HG03025 (cell line): ENCODE measurements at regions not wholly inside any gene's neighbourhood (a gene's known extent, or its start where the extent isn't known, plus 50 kb on each side); places are given as distances from the start of the nearest gene placed in this dataset.
"Not testable (repeated sequence)": the region's sequence is repeated elsewhere in the genome, so short reads cannot be mapped to it uniquely, and the experiment has no call there.

Source experiments
- ATAC-seq: cut with Tn5 transposase; IDR thresholded peaks from one replicate; pipeline ENCODE4 v1.9.1; 2021; ENCODE audit warnings: mild to moderate bottlenecking, moderate library complexity; ENCODE audit not compliant: unreplicated experiment, low FRiP score

- no peak for ATAC-seq
Measured at GRCh38 chr1:73106931-73107330, 824.6 kb upstream of the NEGR1 start.

DNA sequence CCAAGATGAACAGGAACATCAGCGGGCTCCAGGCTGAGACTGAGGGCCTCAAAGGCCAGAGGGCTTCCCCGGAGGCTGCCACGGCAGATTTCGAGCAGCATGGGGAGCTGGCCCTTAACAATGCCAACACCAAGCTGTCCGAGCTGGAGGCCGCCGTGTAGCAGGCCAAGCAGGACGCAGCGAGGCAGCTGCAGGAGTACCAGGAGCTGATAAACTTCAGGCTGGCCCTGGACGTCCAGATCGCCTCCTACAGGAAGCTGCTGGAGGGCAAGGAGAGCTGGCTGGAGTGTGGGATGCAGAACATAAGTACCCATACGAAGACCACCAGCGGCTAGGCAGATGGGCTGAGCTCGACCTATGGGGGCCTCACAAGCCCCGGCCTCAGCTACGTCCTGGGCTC lies 823.4 kb upstream of the NEGR1 start:
- no peak for ATAC-seq

- no peak for ATAC-seq
Measured at GRCh38 chr1:73104749-73105148, 822.4 kb upstream of the NEGR1 start.

GRCh38 chr1:73100216-73100615 lies 817.9 kb upstream of the NEGR1 start:
- ATAC-seq = no peak

- no peak for ATAC-seq
Measured at GRCh38 chr1:73097917-73098316, 815.6 kb upstream of the NEGR1 start.

GRCh38 chr1:73096841-73097240 lies 814.5 kb upstream of the NEGR1 start:
- no peak for ATAC-seq

- ATAC-seq = no peak
Measured at GRCh38 chr1:73092383-73092782, 810.0 kb upstream of the NEGR1 start.

- ATAC-seq = no peak
Measured at GRCh38 chr1:73066866-73067265, 784.5 kb upstream of the NEGR1 start.

DNA sequence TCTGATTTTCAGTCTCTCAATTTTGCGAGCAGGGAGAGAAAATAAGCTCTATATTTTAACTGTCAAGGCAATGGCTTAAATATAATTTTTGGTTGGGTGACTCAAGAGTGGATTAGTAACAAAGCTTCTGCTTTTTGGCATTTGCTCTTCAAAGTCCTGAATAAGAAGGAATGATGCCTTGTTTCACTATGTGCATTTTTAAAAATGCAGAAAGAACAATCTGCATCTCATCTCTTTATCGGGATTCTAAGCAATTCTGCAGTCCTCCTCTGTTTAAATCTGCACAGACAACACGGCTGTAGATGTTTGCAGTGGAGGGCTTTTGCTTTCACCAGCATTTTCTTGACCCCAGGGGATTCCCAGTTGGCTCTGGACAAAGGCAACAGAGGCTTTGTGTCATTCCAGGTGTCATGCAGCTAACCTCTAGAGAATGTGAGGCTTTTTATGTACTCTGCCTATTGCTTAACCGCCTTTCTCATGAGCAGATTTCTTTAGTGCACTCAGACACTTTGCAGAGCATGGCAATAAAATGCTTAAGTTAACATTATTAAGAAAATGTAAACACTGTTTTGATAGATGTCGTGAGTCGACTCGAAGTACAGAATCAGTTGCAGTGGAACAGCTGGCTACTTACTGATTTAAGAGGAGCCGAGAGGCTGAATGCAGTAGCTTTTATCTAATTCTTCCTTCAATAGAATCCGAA lies 783.2 kb upstream of the NEGR1 start:
- ATAC-seq = no peak

- ATAC-seq = no peak
Measured at GRCh38 chr1:73056826-73057225, 774.5 kb upstream of the NEGR1 start.

GRCh38 chr1:73044241-73045036 lies 762.1 kb upstream of the NEGR1 start:
- ATAC-seq = no peak

DNA sequence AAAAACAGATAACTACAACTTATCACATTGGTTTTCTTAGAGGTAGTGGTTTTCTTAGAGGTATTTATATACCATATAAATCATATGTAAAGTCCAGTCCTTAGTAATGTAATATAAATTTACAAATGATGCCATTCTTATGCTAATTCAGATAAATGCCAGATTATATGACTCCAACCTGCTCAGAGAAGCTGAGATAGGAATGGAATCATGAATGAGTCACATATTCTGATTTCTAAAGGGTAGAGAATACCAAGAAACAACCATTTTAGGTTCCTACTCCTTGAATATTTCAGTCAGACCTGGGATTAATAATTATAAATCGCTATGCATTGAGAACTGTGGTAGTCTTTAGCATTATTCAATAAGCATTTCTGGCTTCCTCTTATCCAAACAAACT lies 760.1 kb upstream of the NEGR1 start:
- ATAC-seq = no peak

GRCh38 chr1:73040811-73041210 lies 758.5 kb upstream of the NEGR1 start:
- no peak for ATAC-seq

GRCh38 chr1:73034271-73034670 lies 751.9 kb upstream of the NEGR1 start:
- no peak for ATAC-seq

DNA sequence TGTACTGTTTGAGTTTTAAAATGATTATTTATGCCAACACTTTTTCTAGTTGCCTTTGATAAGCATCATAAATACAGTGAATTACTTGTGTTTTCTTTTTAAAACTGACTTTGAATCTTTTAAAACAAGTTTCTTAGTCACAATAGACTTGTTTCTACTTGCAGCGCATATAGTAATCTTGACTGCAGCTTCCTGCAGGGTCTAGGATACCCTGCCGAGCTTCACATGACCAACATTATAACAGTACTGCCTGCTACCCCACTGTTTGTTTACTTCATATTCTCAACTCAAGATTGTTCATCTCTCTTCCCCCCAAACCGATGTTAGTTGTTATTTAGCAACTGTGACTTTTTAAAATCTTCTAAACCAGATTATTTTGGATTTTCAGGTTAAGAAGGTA lies 751.3 kb upstream of the NEGR1 start:
- ATAC-seq = no peak

DNA sequence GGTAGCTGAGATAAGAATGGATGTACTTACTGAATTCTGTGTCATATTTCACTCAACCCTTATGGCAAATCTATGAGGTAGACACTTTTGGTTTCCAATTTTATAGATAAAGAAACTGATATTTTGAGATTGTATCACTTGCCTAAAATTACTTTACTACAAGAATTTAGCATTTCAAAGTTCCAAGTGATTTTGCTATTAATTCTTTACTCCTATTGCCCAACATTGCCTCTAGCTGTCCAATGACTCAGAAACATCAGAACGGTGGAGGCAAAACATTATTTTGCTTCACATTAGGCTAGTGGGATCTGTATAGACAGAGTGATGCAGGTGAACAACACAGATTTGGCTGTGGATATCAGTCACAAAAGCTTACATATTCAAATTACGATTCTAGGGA lies 747.2 kb upstream of the NEGR1 start:
- ATAC-seq = no peak

- ATAC-seq = no peak
Measured at GRCh38 chr1:73026114-73026513, 743.8 kb upstream of the NEGR1 start.

GRCh38 chr1:73009938-73010337 lies 727.6 kb upstream of the NEGR1 start:
- no peak for ATAC-seq

- no peak for ATAC-seq
Measured at GRCh38 chr1:73009311-73009710, 727.0 kb upstream of the NEGR1 start.

- ATAC-seq = no peak
Measured at GRCh38 chr1:72997624-72998023, 715.3 kb upstream of the NEGR1 start.

DNA sequence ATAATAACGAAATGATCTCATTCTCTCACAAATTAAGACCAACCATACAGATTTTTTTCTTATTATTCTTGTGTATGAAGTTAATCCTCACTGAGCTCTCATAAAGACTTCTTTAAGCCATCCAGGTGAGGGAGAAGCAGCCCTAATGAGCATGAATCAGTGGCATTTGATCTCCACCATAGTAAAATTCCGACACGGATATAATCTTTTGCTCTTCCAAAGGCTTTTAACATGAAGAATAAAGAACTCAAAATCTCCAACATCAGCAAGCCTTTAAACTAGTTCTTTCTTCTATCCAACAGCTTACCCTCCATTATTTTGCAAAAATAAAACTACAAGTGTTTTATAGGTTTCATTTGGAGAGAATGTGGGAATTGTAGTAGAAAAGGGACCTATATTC lies 714.7 kb upstream of the NEGR1 start:
- ATAC-seq = no peak

- ATAC-seq = not testable (repeated sequence)
Measured at GRCh38 chr1:72987871-72988270, 705.5 kb upstream of the NEGR1 start.
